HEK293 (cell line): ENCODE measurements at regions not wholly inside any gene's neighbourhood (a gene's known extent, or its start where the extent isn't known, plus 50 kb on each side); places are given as distances from the start of the nearest gene placed in this dataset.

Source experiments
- CTCF ChIA-PET: fragments of 350-600 bp; formaldehyde crosslinking; extraction: SDS; loops from one replicate; lab custom pipeline; 2021; ENCODE audit warnings: antibody characterized with exemption; lab: Yijun Ruan, JAX
- POLR2A ChIA-PET: fragments of 300-600 bp; formaldehyde crosslinking; extraction: SDS; loops from one replicate; lab custom pipeline; 2020; ENCODE audit warnings: antibody characterized with exemption, inconsistent platforms; lab: Yijun Ruan, JAX
- H3K27ac ChIP-seq: fragments of 200-500 bp; sonication (Bioruptor generic); 2 replicates; pipeline ENCODE4 v1.5.1; 2014; ENCODE audit warnings: low read depth, low read length, control low read depth, inconsistent platforms; ENCODE audit errors: extremely low read depth
- H3K36me3 ChIP-seq, 2 experiments: fragments of 200-500 bp in 1 of 2; sonication (Bioruptor generic) in 1 of 2; 1 replicate in 1 of 2; 2 replicates in 1 of 2; pipeline ENCODE4 v1.5.1; 2014 to 2017; ENCODE audit warnings: inconsistent platforms in 2 of 2, low read length in 2 of 2; ENCODE audit not compliant: control insufficient read depth in 2 of 2, insufficient read depth in 1 of 2
- H3K4me1 ChIP-seq: fragments of 200-500 bp; sonication (Bioruptor generic); 2 replicates; pipeline ENCODE4 v1.5.1; 2014; ENCODE audit warnings: mild to moderate bottlenecking, low read length, inconsistent platforms; ENCODE audit not compliant: control insufficient read depth, insufficient read depth
- H3K4me3 ChIP-seq: 2 replicates; pipeline ENCODE4 v1.5.1; 2011; ENCODE audit warnings: low read depth, mild to moderate bottlenecking, control low read depth, low read length, moderate library complexity
- H3K9me3 ChIP-seq: fragments of 200-500 bp; sonication (Bioruptor generic); 2 replicates; pipeline ENCODE4 v1.5.1; 2014; ENCODE audit warnings: low read depth, low read length, inconsistent platforms; ENCODE audit not compliant: control insufficient read depth, insufficient read depth
- GLIS1 ChIP-seq: fragments of 450-650 bp; formaldehyde crosslinking; IDR thresholded peaks from 2 replicates; pipeline ENCODE4 v1.5.1; 2016; ENCODE audit warnings: missing biosample characterization, missing genetic modification characterization
- HOXD13 ChIP-seq: sonication (generic); formaldehyde crosslinking; IDR thresholded peaks from 2 replicates; pipeline ENCODE4 v1.8.0; 2022; ENCODE audit warnings: missing genetic modification reagents, borderline replicate concordance
- IKZF3 ChIP-seq: fragments of 450-650 bp; IDR thresholded peaks from 2 replicates; pipeline ENCODE4 v1.5.0; 2018; ENCODE audit warnings: missing biosample characterization, mild to moderate bottlenecking, missing genetic modification characterization, moderate library complexity
- KLF1 ChIP-seq: fragments of 450-650 bp; formaldehyde crosslinking; IDR thresholded peaks from 2 replicates; pipeline ENCODE4 v1.5.1; 2016; ENCODE audit warnings: missing biosample characterization, missing genetic modification characterization
- OVOL3 ChIP-seq: fragments of 450-650 bp; formaldehyde crosslinking; IDR thresholded peaks from 2 replicates; pipeline ENCODE4 v1.5.1; 2016; ENCODE audit warnings: missing biosample characterization, missing genetic modification characterization
- ZBTB48 ChIP-seq: fragments of 450-650 bp; formaldehyde crosslinking; IDR thresholded peaks from 2 replicates; pipeline ENCODE4 v1.5.1; 2016; ENCODE audit warnings: missing biosample characterization, missing genetic modification characterization
- ZFP41 ChIP-seq: fragments of 450-650 bp; formaldehyde crosslinking; IDR thresholded peaks from 2 replicates; pipeline ENCODE4 v1.5.1; 2016; ENCODE audit warnings: missing biosample characterization, missing genetic modification characterization, borderline replicate concordance
- ZIC2 ChIP-seq: fragments of 450-650 bp; formaldehyde crosslinking; IDR thresholded peaks from 2 replicates; pipeline ENCODE4 v1.5.1; 2016; ENCODE audit warnings: missing biosample characterization, missing genetic modification characterization
- ZNF24 ChIP-seq: fragments of 450-650 bp; formaldehyde crosslinking; IDR thresholded peaks from 2 replicates; pipeline ENCODE4 v1.5.1; 2016; ENCODE audit warnings: missing biosample characterization, missing genetic modification characterization
- ZNF311 ChIP-seq: fragments of 450-650 bp; formaldehyde crosslinking; IDR thresholded peaks from 2 replicates; pipeline ENCODE4 v1.5.1; 2017; ENCODE audit warnings: missing biosample characterization, missing genetic modification characterization, borderline replicate concordance
- ZNF473 ChIP-seq: fragments of 450-650 bp; formaldehyde crosslinking; IDR thresholded peaks from 2 replicates; pipeline ENCODE4 v1.5.1; 2017; ENCODE audit warnings: missing biosample characterization, missing genetic modification characterization
- ZNF514 ChIP-seq: fragments of 450-650 bp; formaldehyde crosslinking; IDR thresholded peaks from 2 replicates; pipeline ENCODE4 v1.5.1; 2016; ENCODE audit warnings: missing biosample characterization, missing genetic modification characterization
- ZNF548 ChIP-seq: fragments of 450-650 bp; formaldehyde crosslinking; IDR thresholded peaks from 2 replicates; pipeline ENCODE4 v1.5.1; 2016; ENCODE audit warnings: missing biosample characterization, missing genetic modification characterization
- ZNF621 ChIP-seq: fragments of 450-650 bp; formaldehyde crosslinking; IDR thresholded peaks from 2 replicates; pipeline ENCODE4 v1.5.1; 2017; ENCODE audit warnings: missing biosample characterization, missing genetic modification characterization
- ZNF623 ChIP-seq: fragments of 450-650 bp; formaldehyde crosslinking; IDR thresholded peaks from 2 replicates; pipeline ENCODE4 v1.5.1; 2016; ENCODE audit warnings: missing biosample characterization, missing genetic modification characterization
- ZNF658 ChIP-seq: fragments of 450-650 bp; formaldehyde crosslinking; IDR thresholded peaks from 2 replicates; pipeline ENCODE4; 2016; ENCODE audit warnings: missing biosample characterization, missing genetic modification characterization
- ZNF677 ChIP-seq: fragments of 450-650 bp; IDR thresholded peaks from 2 replicates; pipeline ENCODE4 v1.5.0; 2018; ENCODE audit warnings: missing biosample characterization, mild to moderate bottlenecking, missing genetic modification characterization, moderate library complexity
- ZNF791 ChIP-seq: fragments of 450-650 bp; formaldehyde crosslinking; IDR thresholded peaks from 2 replicates; pipeline ENCODE4 v1.5.1; 2016; ENCODE audit warnings: missing biosample characterization, missing genetic modification characterization
- ZSCAN4 ChIP-seq: fragments of 450-650 bp; formaldehyde crosslinking; IDR thresholded peaks from 2 replicates; pipeline ENCODE4 v1.5.1; 2017; ENCODE audit warnings: missing biosample characterization, missing genetic modification characterization
- TF ChIP-seq, protein P1 (sequence below): fragments of 450-650 bp; formaldehyde crosslinking; IDR thresholded peaks from 2 replicates; pipeline ENCODE4 v1.5.1; 2016; ENCODE audit warnings: missing biosample characterization, missing genetic modification characterization
- TF ChIP-seq, protein P2 (sequence below): fragments of 450-650 bp; formaldehyde crosslinking; conservative IDR thresholded peaks from 2 replicates; pipeline ENCODE4 v1.5.1; 2016; ENCODE audit warnings: low read depth, missing biosample characterization, missing genetic modification characterization

DNA sequence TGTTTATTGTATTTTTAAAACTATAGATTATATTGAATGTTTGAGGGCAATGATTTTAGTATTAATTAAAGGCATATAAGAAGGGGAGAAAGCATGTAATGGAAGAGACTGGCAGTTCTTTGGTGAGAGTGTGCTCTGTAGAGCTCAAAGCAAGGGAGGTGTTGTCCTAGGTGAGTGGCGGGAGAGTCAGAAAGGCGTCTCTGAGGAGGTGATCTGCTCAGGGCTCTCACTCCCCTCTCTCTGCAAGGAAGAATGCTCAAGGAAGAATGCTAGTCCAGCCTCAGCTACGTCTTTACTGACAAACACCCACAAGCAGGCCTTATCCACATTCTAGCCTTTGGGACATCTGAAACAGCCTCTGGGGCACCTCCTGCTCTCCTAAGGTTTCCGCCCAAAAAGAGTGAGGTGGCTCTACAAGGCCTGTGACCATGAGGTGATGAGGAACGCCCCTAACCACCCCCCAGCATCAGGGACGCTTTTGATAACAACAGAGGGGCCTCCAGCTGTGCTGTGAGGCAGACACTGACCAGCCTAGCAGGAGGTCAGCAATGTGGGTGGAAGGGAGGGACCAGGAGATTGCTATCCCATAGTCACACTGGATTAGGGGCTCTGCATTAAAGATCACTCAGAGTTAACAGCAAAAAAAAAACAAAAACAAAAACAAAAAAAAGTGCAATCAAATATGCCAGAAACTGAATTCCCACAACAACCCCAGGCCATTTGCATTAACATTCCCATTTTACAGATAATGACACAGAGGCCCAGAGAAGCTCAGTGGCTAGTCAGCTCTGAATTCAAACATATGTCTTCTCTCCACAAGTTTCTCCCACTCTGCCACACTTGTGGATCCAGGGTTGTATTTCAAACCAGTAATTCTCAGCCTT, 202.2 kb upstream of the CTNNB1 start:
- TF ChIP-seq ZFP41 (tag by site-specific recombination) (no peak), ZNF623 (tag by site-specific recombination) (peak; percentile 31), ZIC2 (tag by site-specific recombination) (peak; percentile 34; the same call in 1 of the 2 replicates), ZNF658 (tag by site-specific recombination) (no peak), ZNF514 (tag by site-specific recombination) (no peak), OVOL3 (tag by site-specific recombination) (no peak), ZSCAN4 (tag by site-specific recombination) (no peak), KLF1 (tag by site-specific recombination) (no peak), ZNF791 (no peak), ZNF621 (tag by site-specific recombination) (no peak), IKZF3 (tag by site-specific recombination) (no peak), GLIS1 (tag by site-specific recombination) (peak; percentile 26; the same call in 1 of the 2 replicates), HOXD13 (CRISPR knock-in tag) (no peak), ZNF473 (tag by site-specific recombination) (no peak), ZNF548 (tag by site-specific recombination) (no peak)
- TF ChIP-seq, protein P1, sequence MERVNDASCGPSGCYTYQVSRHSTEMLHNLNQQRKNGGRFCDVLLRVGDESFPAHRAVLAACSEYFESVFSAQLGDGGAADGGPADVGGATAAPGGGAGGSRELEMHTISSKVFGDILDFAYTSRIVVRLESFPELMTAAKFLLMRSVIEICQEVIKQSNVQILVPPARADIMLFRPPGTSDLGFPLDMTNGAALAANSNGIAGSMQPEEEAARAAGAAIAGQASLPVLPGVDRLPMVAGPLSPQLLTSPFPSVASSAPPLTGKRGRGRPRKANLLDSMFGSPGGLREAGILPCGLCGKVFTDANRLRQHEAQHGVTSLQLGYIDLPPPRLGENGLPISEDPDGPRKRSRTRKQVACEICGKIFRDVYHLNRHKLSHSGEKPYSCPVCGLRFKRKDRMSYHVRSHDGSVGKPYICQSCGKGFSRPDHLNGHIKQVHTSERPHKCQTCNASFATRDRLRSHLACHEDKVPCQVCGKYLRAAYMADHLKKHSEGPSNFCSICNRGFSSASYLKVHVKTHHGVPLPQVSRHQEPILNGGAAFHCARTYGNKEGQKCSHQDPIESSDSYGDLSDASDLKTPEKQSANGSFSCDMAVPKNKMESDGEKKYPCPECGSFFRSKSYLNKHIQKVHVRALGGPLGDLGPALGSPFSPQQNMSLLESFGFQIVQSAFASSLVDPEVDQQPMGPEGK (tag by site-specific recombination), result no peak
- CTCF ChIA-PET, result interaction anchor here (0.6 kb wide), 1 partner anchor 38 kb away, joined by 3 read pairs; no protein-coding TSS in a partner anchor
- H3K27ac ChIP-seq, result no peak overlapping the region

GRCh38 chr3:40997711-40998519, 201.4 kb upstream of the CTNNB1 start:
- Histone ChIP-seq H3K4me3 (no peak overlapping the region), H3K9me3 (no peaks in the 10 kb centered on the region), H3K36me3 (no peaks in the 10 kb centered on the region), H3K4me1 (no peaks in the 10 kb centered on the region), H3K27ac (no peak overlapping the region)
- POLR2A ChIA-PET, result no interaction called here
- TF ChIP-seq ZNF677 (tag by site-specific recombination) (no peak), ZNF24 (tag by site-specific recombination) (no peak), ZNF311 (no peak), ZBTB48 (no peak), ZIC2 (tag by site-specific recombination) (no peak)
- TF ChIP-seq, protein P2, sequence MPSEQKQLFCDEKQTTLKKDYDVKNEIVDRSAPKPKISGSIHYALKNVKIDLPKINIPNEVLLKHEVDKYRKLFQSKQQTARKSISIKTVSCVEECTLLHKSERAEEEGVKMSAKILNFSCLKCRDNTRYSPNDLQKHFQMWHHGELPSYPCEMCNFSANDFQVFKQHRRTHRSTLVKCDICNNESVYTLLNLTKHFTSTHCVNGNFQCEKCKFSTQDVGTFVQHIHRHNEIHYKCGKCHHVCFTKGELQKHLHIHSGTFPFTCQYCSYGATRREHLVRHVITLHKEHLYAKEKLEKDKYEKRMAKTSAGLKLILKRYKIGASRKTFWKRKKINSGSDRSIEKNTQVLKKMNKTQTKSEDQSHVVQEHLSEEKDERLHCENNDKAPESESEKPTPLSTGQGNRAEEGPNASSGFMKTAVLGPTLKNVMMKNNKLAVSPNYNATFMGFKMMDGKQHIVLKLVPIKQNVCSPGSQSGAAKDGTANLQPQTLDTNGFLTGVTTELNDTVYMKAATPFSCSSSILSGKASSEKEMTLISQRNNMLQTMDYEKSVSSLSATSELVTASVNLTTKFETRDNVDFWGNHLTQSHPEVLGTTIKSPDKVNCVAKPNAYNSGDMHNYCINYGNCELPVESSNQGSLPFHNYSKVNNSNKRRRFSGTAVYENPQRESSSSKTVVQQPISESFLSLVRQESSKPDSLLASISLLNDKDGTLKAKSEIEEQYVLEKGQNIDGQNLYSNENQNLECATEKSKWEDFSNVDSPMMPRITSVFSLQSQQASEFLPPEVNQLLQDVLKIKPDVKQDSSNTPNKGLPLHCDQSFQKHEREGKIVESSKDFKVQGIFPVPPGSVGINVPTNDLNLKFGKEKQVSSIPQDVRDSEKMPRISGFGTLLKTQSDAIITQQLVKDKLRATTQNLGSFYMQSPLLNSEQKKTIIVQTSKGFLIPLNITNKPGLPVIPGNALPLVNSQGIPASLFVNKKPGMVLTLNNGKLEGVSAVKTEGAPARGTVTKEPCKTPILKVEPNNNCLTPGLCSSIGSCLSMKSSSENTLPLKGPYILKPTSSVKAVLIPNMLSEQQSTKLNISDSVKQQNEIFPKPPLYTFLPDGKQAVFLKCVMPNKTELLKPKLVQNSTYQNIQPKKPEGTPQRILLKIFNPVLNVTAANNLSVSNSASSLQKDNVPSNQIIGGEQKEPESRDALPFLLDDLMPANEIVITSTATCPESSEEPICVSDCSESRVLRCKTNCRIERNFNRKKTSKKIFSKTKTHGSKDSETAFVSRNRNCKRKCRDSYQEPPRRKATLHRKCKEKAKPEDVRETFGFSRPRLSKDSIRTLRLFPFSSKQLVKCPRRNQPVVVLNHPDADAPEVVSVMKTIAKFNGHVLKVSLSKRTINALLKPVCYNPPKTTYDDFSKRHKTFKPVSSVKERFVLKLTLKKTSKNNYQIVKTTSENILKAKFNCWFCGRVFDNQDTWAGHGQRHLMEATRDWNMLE (tag by site-specific recombination), result no peak
- CTCF ChIA-PET, result no interaction called here

More for the DNA sequence above, 202.2 kb upstream of the CTNNB1 start:
- Histone ChIP-seq H3K36me3 (no peaks in the 10 kb centered on the region), H3K4me3 (no peak overlapping the region), H3K4me1 (no peaks in the 10 kb centered on the region), H3K9me3 (no peaks in the 10 kb centered on the region)
- POLR2A ChIA-PET, result no interaction called here
